KMS-11 (cell line): ENCODE measurements at regions not wholly inside any gene's neighbourhood (a gene's known extent, or its start where the extent isn't known, plus 50 kb on each side); places are given as distances from the start of the nearest gene placed in this dataset.

ENCODE experiments used
- H2AFZ ChIP-seq: fragments of 200-600 bp; sonication (generic); 2 replicates; pipeline ENCODE4 v1.6.1; 2016; ENCODE audit warnings: antibody characterized with exemption, mixed run types, low read depth
- H3K27ac ChIP-seq: fragments of 200-600 bp; sonication (generic); 2 replicates; pipeline ENCODE4 v1.6.1; 2016; ENCODE audit warnings: mild to moderate bottlenecking, mixed run types
- H3K27me3 ChIP-seq: fragments of 200-600 bp; sonication (generic); 2 replicates; pipeline ENCODE4 v1.6.1; 2017; ENCODE audit warnings: mild to moderate bottlenecking, low read depth, mixed run types, moderate library complexity; ENCODE audit not compliant: insufficient read depth
- H3K36me3 ChIP-seq: fragments of 200-600 bp; sonication (generic); 2 replicates; pipeline ENCODE4 v1.6.1; 2017; ENCODE audit warnings: mild to moderate bottlenecking, mixed run types; ENCODE audit not compliant: insufficient read depth
- H3K4me1 ChIP-seq: fragments of 200-600 bp; sonication (generic); 2 replicates; pipeline ENCODE4 v1.6.1; 2016; ENCODE audit warnings: mild to moderate bottlenecking, low read depth, mixed run types; ENCODE audit not compliant: poor library complexity, severe bottlenecking
- H3K4me2 ChIP-seq: fragments of 200-600 bp; sonication (generic); 2 replicates; pipeline ENCODE4 v1.7.0; 2016; ENCODE audit warnings: mild to moderate bottlenecking, mixed run types
- H3K4me3 ChIP-seq: fragments of 200-600 bp; sonication (generic); IDR thresholded peaks from 2 replicates; pipeline ENCODE4 v1.6.1; 2017; ENCODE audit warnings: low read depth, low read length, mixed read lengths; ENCODE audit not compliant: insufficient read depth
- H3K79me2 ChIP-seq: fragments of 200-600 bp; sonication (generic); 2 replicates; pipeline ENCODE4 v1.6.1; 2016; ENCODE audit warnings: low read depth, mixed run types; ENCODE audit not compliant: insufficient read depth
- H3K9ac ChIP-seq: fragments of 200-600 bp; sonication (generic); 2 replicates; pipeline ENCODE4 v1.6.1; 2016; ENCODE audit warnings: mild to moderate bottlenecking, mixed run types
- H4K20me1 ChIP-seq: fragments of 200-600 bp; sonication (generic); 2 replicates; pipeline ENCODE4 v1.6.1; 2016; ENCODE audit warnings: mild to moderate bottlenecking, mixed run types; ENCODE audit not compliant: insufficient read depth
- CTCF ChIP-seq: fragments of 200-600 bp; sonication (generic); conservative IDR thresholded peaks from 2 replicates; pipeline ENCODE4 v1.6.1; 2017; ENCODE audit warnings: low read depth, mild to moderate bottlenecking, antibody characterized with exemption, low read length, moderate library complexity, mixed read lengths

GRCh38 chr11:13143486-13144297 is 133.9 kb upstream of the BMAL1 start:
- Histone ChIP-seq H3K27me3 (no peaks in the 10 kb centered on the region), H3K9ac (no peak overlapping the region), H3K4me2 (no peak overlapping the region), H3K4me3 (no peak overlapping the region), H3K79me2 (no peaks in the 10 kb centered on the region), H3K27ac (no peak overlapping the region), H3K4me1 (no peaks in the 10 kb centered on the region), H2AFZ (no peak overlapping the region), H4K20me1 (no peaks in the 10 kb centered on the region), H3K36me3 (no peaks in the 10 kb centered on the region)
- TF ChIP-seq CTCF = no peak

- no peaks in the 10 kb centered on the region for H3K27me3 ChIP-seq
- no peak for TF ChIP-seq CTCF
- H3K36me3 ChIP-seq = no peaks in the 10 kb centered on the region
- H3K4me2 ChIP-seq = no peak overlapping the region
- no peak overlapping the region for H3K4me3 ChIP-seq
- H3K9ac ChIP-seq = no peak overlapping the region
- no peak overlapping the region for H3K27ac ChIP-seq
- no peaks in the 10 kb centered on the region for H4K20me1 ChIP-seq
- H3K79me2 ChIP-seq = no peaks in the 10 kb centered on the region
- no peak overlapping the region for H2AFZ ChIP-seq
- no peaks in the 10 kb centered on the region for H3K4me1 ChIP-seq
Measured at GRCh38 chr11:13145461-13145860, 132.1 kb upstream of the BMAL1 start.

GRCh38 chr11:13149991-13150390 is 127.6 kb upstream of the BMAL1 start:
- no peak overlapping the region for H3K27ac ChIP-seq
- H3K4me1 ChIP-seq = no peaks in the 10 kb centered on the region
- no peaks in the 10 kb centered on the region for H3K79me2 ChIP-seq
- H3K36me3 ChIP-seq = no peaks in the 10 kb centered on the region
- H3K4me2 ChIP-seq = no peak overlapping the region
- H3K4me3 ChIP-seq = no peak overlapping the region
- H2AFZ ChIP-seq = no peak overlapping the region
- no peak for TF ChIP-seq CTCF
- H3K27me3 ChIP-seq = no peaks in the 10 kb centered on the region
- H4K20me1 ChIP-seq = no peaks in the 10 kb centered on the region
- H3K9ac ChIP-seq = no peak overlapping the region

- Histone ChIP-seq H4K20me1 (no peaks in the 10 kb centered on the region), H3K4me2 (no peak overlapping the region), H3K79me2 (no peaks in the 10 kb centered on the region), H3K27me3 (no peaks in the 10 kb centered on the region), H3K27ac (no peak overlapping the region), H3K4me1 (no peaks in the 10 kb centered on the region), H2AFZ (no peak overlapping the region), H3K36me3 (no peaks in the 10 kb centered on the region), H3K9ac (no peak overlapping the region), H3K4me3 (no peak overlapping the region)
- no peak for TF ChIP-seq CTCF
Measured at GRCh38 chr11:13150487-13150886, 127.1 kb upstream of the BMAL1 start.
